Gastrocnemius medialis (tissue), 4 donors: ENCODE measurements at regions not wholly inside any gene's neighbourhood (a gene's known extent, or its start where the extent isn't known, plus 50 kb on each side); places are given as distances from the start of the nearest gene placed in this dataset.
A peak's percentile ranks its signal among the peaks of the same experiment; 100 is the strongest.

Experiments
- ATAC-seq, 2 donors: fragments of 150-250 bp; one replicate each; pipeline ENCODE4 v1.9.1; 2016
- DNase-seq, 2 donors: peaks; one replicate each; pipeline ENCODE4 v3.0.0-alpha.2; 2019
- H3K27ac ChIP-seq, 4 donors: fragments of 200-600 bp; sonication (generic); 1 replicate in 1 of 4; 2 replicates in 3 of 4; pipeline ENCODE4 v1.5.1; 2016 to 2018; ENCODE audit warnings: mild to moderate bottlenecking in 2 of 4, moderate library complexity in 1 of 4
- H3K27me3 ChIP-seq, 3 donors: fragments of 200-600 bp; sonication (generic) in 2 of 3; 1 replicate in 1 of 3; 2 replicates in 2 of 3; pipeline versions ENCODE4 v1.5.1 to v1.6.0; 2016 to 2019; ENCODE audit warnings: mild to moderate bottlenecking in 1 of 3, moderate library complexity in 1 of 3
- H3K36me3 ChIP-seq, 2 donors: fragments of 200-600 bp; sonication (generic) in 1 of 2; one replicate each; pipeline ENCODE4 v1.5.1; 2017 to 2018
- H3K4me1 ChIP-seq, 2 donors: fragments of 200-600 bp; sonication (generic) in 1 of 2; one replicate each; pipeline ENCODE4 v1.5.1; 2016 to 2017; ENCODE audit warnings: mild to moderate bottlenecking in 2 of 2
- H3K4me3 ChIP-seq, 4 donors: fragments of 200-600 bp; sonication (generic) in 3 of 4; 1 replicate in 1 of 4; 2 replicates in 3 of 4; pipeline ENCODE4 v1.5.1; 2016 to 2019; ENCODE audit warnings: mild to moderate bottlenecking in 2 of 4
- H3K9me3 ChIP-seq, 3 donors: fragments of 200-600 bp; sonication (generic) in 2 of 3; 1 replicate in 1 of 3; 2 replicates in 2 of 3; pipeline ENCODE4 v1.5.1; 2016 to 2019
- POLR2A ChIP-seq, 2 donors: fragments of 450-650 bp; IDR thresholded peaks; one replicate each; pipeline ENCODE4 v1.6.1; 2017; ENCODE audit warnings: antibody characterized with exemption in 2 of 2, mild to moderate bottlenecking in 2 of 2, moderate library complexity in 2 of 2
- in situ Hi-C, 4 donors: fragments of 200-750 bp; cut with MboI; loops; one replicate each; pipeline versions ENCODE4 v1.15.0 to v1.8.0; 2017; ENCODE audit warnings: low sequenced_read_pairs in 4 of 4
- intact Hi-C: fragments of 100-400 bp; cut with DNase I; formaldehyde crosslinking; loops from one replicate; pipeline ENCODE4 v1.15.1; 2023; ENCODE audit warnings: low total_unique reads
- TF ChIP-seq, protein P1 (sequence below), 5 experiments: fragments of 450-650 bp in 3 of 5; fragments of 200-600 bp in 2 of 5; sonication (generic) in 2 of 5; IDR thresholded peaks in 4 of 5; conservative IDR thresholded peaks in 1 of 5; 1 replicate in 4 of 5; 2 replicates in 1 of 5; pipeline ENCODE4 v1.5.1; 2016 to 2019; ENCODE audit warnings: antibody characterized with exemption in 5 of 5, mild to moderate bottlenecking in 3 of 5, moderate library complexity in 3 of 5

DNA sequence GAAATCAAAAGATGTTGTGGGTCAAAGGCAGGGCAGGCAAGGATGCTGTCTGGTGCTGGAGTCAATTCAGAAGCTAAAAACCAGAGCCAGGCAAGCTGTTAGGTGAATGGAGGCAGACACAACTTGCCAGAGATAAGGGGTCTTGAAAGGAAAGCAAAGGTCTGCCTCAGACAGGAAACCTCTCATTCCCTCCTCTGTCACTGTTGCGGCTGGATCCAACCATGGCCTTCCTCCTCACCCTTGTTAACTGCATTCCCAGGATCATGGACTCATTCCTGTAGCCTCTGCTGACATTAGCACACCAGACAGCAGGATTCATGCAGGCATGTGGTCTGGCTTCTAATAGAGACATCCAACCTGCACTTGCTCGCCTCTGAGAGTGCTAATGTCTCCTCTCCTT, 186.7 kb upstream of the HS3ST3A1 start:
- Histone ChIP-seq H3K27ac (no peak overlapping the region), H3K27me3 (no peaks in the 10 kb centered on the region), H3K4me3 (no peak overlapping the region), H3K36me3 (no peaks in the 10 kb centered on the region), H3K4me1 (no peaks in the 10 kb centered on the region), H3K9me3 (no peaks in the 10 kb centered on the region)
- in situ Hi-C loops (no loop called here), intact Hi-C loops (no loop called here)
- ATAC-seq (no peak), DNase-seq (no peak)
- no peak for TF ChIP-seq POLR2A (IDR thresholded peaks at IDR 0.05)
- TF ChIP-seq, protein P1, sequence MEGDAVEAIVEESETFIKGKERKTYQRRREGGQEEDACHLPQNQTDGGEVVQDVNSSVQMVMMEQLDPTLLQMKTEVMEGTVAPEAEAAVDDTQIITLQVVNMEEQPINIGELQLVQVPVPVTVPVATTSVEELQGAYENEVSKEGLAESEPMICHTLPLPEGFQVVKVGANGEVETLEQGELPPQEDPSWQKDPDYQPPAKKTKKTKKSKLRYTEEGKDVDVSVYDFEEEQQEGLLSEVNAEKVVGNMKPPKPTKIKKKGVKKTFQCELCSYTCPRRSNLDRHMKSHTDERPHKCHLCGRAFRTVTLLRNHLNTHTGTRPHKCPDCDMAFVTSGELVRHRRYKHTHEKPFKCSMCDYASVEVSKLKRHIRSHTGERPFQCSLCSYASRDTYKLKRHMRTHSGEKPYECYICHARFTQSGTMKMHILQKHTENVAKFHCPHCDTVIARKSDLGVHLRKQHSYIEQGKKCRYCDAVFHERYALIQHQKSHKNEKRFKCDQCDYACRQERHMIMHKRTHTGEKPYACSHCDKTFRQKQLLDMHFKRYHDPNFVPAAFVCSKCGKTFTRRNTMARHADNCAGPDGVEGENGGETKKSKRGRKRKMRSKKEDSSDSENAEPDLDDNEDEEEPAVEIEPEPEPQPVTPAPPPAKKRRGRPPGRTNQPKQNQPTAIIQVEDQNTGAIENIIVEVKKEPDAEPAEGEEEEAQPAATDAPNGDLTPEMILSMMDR (IDR thresholded peaks at IDR 0.05 in 4 of 5, conservative IDR thresholded peaks at IDR 0.05 in 1 of 5), result no peak

DNA sequence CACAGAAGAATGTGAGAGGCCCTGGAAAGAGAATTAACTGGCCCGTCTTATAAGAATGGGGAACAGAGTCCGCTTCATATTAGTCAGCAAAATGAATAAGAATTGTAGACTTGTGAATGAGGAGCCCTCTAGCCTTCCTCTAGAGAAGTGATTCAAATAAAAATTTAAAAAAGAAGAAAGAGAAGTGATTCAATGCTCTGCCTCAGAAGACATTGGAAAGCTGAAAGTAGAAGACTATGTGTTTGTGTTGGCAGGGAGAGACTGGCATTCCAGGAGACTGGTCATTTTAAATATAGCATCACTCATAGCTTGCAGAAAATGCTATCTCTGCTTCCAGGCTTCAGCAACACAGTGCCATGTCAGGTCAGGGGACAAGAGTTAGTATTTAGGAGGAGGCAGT, 190.6 kb upstream of the HS3ST3A1 start:
- H3K27me3 ChIP-seq, result no peaks in the 10 kb centered on the region
- no peaks in the 10 kb centered on the region for H3K36me3 ChIP-seq
- TF ChIP-seq, protein P1 (IDR thresholded peaks at IDR 0.05 in 4 of 5, conservative IDR thresholded peaks at IDR 0.05 in 1 of 5), result no peak
- no peak for TF ChIP-seq POLR2A (IDR thresholded peaks at IDR 0.05)
- DNase-seq, result no peak
- H3K9me3 ChIP-seq, result no peaks in the 10 kb centered on the region
- ATAC-seq, result peak in 1 of 2 donors; percentile 89
- in situ Hi-C loops (no loop called here), intact Hi-C loops (no loop called here)
- H3K27ac ChIP-seq, result no peak overlapping the region
- no peak overlapping the region for H3K4me3 ChIP-seq
- no peaks in the 10 kb centered on the region for H3K4me1 ChIP-seq

DNA sequence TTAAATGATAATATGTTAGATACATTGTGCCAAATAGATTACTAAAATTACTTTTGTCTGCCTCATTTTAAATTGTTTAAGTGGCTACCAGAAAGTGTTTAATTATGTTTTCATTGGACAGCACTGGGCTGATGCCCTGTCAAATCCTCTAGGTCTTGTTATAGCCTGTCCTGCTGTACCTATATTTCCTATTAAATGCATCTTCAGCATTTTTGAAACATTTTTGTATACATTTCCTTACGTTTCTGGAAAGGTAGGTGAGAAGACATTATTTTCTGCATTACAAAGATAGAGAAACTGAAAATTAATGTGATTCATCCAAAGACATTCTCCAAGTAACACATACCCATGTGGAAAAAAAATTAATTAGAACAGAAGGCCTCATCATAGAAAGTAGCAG, 192.2 kb upstream of the HS3ST3A1 start:
- in situ Hi-C loops, result no loop called here
- Histone ChIP-seq H3K4me1 (no peaks in the 10 kb centered on the region), H3K4me3 (no peak overlapping the region), H3K9me3 (no peaks in the 10 kb centered on the region), H3K36me3 (no peaks in the 10 kb centered on the region), H3K27me3 (no peaks in the 10 kb centered on the region), H3K27ac (no peak overlapping the region)
- DNase-seq (no peak), ATAC-seq (no peak)
- no peak for TF ChIP-seq POLR2A (IDR thresholded peaks at IDR 0.05)
- TF ChIP-seq, protein P1 (IDR thresholded peaks at IDR 0.05 in 4 of 5, conservative IDR thresholded peaks at IDR 0.05 in 1 of 5), result no peak
- intact Hi-C loops, result no loop called here

DNA sequence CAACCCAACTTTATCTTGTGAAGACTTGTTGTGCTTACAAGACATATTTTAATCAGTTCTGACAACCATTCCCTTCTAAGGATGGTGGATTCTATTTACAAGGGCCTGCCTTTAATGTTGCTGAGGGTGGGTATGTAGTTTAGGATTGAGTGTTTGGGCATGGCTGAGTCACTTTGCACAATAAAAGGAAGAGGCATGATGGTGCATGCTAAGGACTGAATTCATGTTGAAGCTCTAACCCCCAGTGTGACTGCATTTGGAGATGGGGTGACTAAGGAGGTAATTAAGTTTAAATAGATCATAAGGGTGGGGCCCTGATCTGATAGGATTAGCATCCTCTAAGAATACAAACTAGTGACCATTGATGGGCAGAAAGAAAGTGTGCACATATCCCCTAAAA, 196.1 kb upstream of the HS3ST3A1 start:
- intact Hi-C loops, result no loop called here
- no peaks in the 10 kb centered on the region for H3K36me3 ChIP-seq
- H3K27ac ChIP-seq, result no peak overlapping the region
- no peaks in the 10 kb centered on the region for H3K4me1 ChIP-seq
- no peaks in the 10 kb centered on the region for H3K27me3 ChIP-seq
- no peak for ATAC-seq
- TF ChIP-seq, protein P1 (IDR thresholded peaks at IDR 0.05 in 4 of 5, conservative IDR thresholded peaks at IDR 0.05 in 1 of 5), result no peak
- DNase-seq, result no peak
- H3K9me3 ChIP-seq, result no peaks in the 10 kb centered on the region
- H3K4me3 ChIP-seq, result no peak overlapping the region
- in situ Hi-C loops, result no loop called here

DNA sequence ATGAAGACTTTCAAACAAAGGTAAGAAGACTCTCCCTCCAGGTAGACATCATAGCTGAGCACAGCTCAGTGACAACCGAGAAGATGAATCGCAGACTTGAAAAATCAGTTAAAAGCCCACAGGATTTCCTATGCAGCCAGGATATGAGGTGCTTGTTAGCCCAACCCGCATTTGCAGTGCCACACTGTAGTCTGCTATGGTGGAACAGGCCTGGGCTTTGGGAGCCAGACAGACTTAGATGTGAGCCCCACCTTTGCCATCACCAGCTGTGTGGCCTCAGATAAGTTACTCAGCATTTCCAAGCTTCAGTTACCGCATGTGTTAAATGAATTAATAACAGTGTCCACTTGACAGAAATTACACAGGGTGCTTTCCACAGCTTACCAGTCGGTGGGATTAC, 204.4 kb upstream of the HS3ST3A1 start:
- in situ Hi-C loops, result no loop called here
- Histone ChIP-seq H3K36me3 (no peaks in the 10 kb centered on the region), H3K27ac (no peak overlapping the region), H3K4me3 (no peak overlapping the region), H3K9me3 (no peaks in the 10 kb centered on the region), H3K4me1 (no peaks in the 10 kb centered on the region), H3K27me3 (no peaks in the 10 kb centered on the region)
- intact Hi-C loops, result no loop called here
- TF ChIP-seq, protein P1 (IDR thresholded peaks at IDR 0.05 in 4 of 5, conservative IDR thresholded peaks at IDR 0.05 in 1 of 5), result no peak
- TF ChIP-seq POLR2A (IDR thresholded peaks at IDR 0.05), result no peak
- ATAC-seq (no peak), DNase-seq (no peak)
